GM19324 (cell line): ENCODE measurements at regions not wholly inside any gene's neighbourhood (a gene's known extent, or its start where the extent isn't known, plus 50 kb on each side); places are given as distances from the start of the nearest gene placed in this dataset.

Experiments
- ATAC-seq: cut with Tn5 transposase; IDR thresholded peaks from one replicate; pipeline ENCODE4 v1.9.1; 2021; ENCODE audit warnings: mild to moderate bottlenecking, moderate library complexity; ENCODE audit not compliant: unreplicated experiment, low FRiP score

- ATAC-seq = no peak
Measured at GRCh38 chr13:97896446-97896845, 57.0 kb upstream of the IPO5 start.

- ATAC-seq = no peak
Measured at GRCh38 chr13:97901716-97902115, 51.8 kb upstream of the IPO5 start.
